NB4 (cell line): ENCODE measurements at regions not wholly inside any gene's neighbourhood (a gene's known extent, or its start where the extent isn't known, plus 50 kb on each side); places are given as distances from the start of the nearest gene placed in this dataset.

Experiments used
- POLR2A ChIP-seq: IDR thresholded peaks from 2 replicates; pipeline ENCODE4 v1.6.1; 2011; ENCODE audit warnings: mild to moderate bottlenecking; ENCODE audit not compliant: insufficient read length; ENCODE audit errors: extremely low read depth
- TF ChIP-seq, protein P1 (sequence below): IDR thresholded peaks from one replicate; pipeline ENCODE4 v1.5.1; 2012; ENCODE audit warnings: low read depth, low read length

DNA sequence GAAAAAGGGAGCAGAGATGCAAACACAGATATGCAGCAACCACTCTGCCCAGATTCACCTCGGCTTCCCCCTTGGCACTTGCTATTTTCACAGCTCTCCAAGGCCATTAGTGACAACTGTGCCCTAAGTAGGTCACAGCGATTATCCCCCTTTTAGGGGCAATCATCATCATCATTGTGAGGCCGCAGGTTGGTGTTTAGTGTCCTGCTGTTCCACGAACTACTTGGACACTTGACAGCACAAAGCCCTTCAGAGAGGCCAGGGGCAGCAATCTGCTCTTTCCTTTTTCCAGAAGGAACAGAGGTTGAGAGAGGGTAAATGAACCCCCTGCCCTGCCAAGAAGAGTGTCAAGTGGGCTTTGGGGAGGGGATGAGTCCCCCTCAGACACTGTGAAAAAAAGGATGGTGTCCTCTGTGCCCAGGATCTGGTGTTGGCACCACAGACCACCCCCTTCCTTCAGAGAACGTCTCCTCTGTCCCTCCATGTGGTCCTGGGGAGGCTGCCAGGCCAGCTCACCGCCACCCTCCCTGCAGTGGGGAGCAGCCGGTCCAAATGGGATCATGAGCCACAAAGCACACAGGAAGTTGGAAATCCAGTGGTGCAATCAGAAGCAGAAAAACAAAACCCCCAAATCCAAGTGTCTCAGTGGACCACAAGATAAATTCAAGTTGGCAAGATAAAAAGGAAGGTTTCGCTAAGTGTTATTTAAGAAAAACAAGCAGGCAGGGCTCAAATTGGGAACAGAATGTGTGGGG, 78.4 kb upstream of the MED9 start:
- no peak for TF ChIP-seq POLR2A
- TF ChIP-seq, protein P1, sequence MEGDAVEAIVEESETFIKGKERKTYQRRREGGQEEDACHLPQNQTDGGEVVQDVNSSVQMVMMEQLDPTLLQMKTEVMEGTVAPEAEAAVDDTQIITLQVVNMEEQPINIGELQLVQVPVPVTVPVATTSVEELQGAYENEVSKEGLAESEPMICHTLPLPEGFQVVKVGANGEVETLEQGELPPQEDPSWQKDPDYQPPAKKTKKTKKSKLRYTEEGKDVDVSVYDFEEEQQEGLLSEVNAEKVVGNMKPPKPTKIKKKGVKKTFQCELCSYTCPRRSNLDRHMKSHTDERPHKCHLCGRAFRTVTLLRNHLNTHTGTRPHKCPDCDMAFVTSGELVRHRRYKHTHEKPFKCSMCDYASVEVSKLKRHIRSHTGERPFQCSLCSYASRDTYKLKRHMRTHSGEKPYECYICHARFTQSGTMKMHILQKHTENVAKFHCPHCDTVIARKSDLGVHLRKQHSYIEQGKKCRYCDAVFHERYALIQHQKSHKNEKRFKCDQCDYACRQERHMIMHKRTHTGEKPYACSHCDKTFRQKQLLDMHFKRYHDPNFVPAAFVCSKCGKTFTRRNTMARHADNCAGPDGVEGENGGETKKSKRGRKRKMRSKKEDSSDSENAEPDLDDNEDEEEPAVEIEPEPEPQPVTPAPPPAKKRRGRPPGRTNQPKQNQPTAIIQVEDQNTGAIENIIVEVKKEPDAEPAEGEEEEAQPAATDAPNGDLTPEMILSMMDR: no peak
